ENCODE measurements at regions not wholly inside any gene's neighbourhood (a gene's known extent, or its start where the extent isn't known, plus 50 kb on each side); places are given as distances from the start of the nearest gene placed in this dataset.

GRCh38 chr6:14276071-14276470 lies 158.5 kb downstream of the CD83 start:
- DNase-seq = no peak

DNA sequence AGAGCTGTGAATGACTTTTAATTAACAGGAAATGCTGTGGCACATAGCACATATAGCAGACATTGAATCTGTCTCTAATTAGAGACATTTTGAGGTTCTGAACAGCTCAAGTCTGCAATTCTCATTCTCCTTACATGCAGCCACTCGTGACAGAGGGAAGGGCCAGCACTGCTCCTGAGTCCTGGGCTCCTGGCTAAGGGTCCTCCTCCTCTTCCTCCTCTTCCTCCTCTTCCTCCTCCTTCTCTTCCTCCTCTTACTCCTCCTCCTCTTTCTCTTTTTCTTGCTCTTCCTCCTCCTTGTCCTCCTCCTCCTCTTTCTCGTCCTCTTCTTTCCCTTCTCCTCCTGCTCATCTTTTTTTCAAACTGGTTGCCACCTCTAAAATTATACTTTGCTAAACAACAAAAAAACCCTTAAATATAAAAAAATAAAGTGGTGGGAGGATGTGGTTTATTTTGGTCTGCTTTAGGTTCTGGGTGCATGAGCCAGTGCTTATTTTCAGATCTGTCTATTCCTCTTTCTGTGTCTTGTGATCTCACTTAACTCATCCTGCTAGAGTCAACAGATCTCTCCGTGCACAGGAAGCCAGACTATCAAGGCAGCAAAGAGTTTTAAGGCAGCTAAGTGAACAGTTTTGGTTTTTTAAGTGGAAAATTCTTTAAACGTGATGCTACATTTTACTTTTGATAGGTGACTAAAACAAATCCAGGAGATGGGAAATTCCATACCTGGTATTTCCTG lies 159.3 kb downstream of the CD83 start:
- peak; percentile 62 for DNase-seq

DNA sequence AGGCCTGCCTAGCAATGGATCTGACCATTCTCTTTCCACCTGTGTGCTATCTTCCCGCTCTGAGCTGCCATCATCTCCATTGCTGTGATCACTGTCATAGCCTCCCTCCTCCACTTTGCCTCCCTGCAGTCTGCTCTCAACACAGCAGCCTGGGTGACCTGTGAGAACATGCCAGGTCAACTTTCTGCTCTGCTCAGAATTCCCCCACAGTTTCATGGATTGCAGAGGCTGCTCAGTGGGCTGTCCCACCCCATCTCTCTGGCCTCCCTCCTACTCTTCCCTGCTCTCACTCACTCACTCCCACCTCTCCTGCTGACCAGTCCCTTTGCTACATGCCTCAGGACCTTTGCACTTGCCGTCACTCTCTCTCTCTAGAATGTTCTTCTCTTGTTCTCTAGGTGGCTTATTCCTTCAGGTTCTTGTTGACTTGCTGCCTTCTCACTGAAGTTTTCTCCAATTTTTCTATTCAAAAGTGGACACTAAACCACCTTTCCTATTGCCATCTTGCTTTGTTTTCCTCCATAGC lies 159.9 kb downstream of the CD83 start:
- DNase-seq = no peak

- no peak for DNase-seq
Observed at GRCh38 chr6:14278006-14278405, 160.4 kb downstream of the CD83 start.

DNA sequence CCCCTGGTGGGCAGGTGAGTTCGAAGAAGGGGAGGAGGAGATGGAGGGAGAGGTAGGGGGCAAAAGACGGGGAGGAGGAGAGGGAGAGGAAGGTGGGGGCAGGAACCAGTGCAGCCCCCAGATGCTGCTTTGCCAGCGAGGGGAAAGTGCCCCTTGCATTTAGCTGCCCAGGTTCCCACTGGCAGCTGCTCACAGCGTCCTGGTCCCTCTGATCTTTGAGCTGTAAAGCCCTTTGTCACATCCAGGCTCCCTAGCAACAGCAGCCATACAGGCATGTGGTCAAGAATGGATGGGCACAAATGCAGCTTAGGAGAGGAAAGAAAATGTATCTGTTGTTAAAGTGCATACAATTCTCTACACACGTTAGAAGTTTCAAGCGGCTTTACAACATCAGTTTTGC lies 160.9 kb downstream of the CD83 start:
- DNase-seq = no peak

DNA sequence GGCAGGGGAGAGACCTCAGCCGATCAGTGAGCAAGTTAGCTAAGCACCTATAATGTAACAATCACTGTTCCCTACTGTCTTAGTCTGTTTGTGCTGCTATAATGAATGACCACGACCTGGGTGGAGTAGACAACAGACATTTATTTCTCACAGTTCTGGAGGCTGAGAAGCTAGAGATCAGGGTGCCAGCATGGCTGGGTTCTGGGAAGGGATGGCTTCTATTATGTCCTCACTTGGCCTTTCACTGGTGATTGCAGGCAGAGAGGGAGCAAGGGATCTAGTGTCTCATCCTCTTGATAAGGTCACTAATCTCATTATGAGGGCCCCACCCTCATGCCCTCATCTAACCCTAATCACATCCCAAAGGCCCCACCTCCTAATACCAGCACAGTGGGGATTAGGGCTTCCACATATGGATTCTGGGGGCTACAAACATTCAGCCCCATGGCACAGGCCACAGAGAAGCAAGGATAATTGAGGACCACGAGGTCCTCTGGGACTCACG lies 162.5 kb downstream of the CD83 start:
- no peak for DNase-seq

GRCh38 chr6:14280766-14281293 lies 163.3 kb downstream of the CD83 start:
- DNase-seq = no peak

- no peak for DNase-seq
Observed at GRCh38 chr6:14281811-14282660, 164.5 kb downstream of the CD83 start.

DNA sequence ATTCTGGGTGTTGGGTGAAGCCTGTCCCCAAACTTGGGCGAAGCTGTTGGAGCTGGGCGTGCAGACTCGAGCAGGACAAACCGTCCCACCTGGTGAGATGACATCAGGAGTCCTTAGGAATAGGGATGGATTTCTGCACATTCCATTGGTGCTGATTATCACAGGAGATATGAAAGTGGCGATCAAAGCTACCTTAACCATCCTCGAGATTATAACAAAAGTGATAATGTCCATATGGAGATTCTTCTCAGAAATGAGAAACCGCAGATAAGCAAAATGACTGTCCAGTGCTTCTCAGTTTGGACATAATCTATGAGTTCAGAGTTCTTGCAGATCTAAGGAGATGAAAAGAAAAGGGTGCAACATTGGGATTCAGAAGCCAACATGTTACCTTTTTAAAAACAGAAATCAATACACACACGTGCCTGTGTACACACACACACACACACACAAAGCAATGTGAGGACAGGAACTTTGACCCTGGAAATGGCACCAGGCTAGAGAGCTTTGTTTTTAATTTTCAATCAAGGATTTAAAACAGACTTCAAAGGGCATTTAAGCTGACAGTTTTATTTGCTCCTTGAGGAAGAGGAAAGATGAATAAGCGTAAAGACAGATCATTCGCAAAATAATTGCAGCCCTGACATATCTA lies 165.4 kb downstream of the CD83 start:
- DNase-seq = no peak

GRCh38 chr6:14283600-14284235 lies 166.1 kb downstream of the CD83 start:
- DNase-seq = no peak

DNA sequence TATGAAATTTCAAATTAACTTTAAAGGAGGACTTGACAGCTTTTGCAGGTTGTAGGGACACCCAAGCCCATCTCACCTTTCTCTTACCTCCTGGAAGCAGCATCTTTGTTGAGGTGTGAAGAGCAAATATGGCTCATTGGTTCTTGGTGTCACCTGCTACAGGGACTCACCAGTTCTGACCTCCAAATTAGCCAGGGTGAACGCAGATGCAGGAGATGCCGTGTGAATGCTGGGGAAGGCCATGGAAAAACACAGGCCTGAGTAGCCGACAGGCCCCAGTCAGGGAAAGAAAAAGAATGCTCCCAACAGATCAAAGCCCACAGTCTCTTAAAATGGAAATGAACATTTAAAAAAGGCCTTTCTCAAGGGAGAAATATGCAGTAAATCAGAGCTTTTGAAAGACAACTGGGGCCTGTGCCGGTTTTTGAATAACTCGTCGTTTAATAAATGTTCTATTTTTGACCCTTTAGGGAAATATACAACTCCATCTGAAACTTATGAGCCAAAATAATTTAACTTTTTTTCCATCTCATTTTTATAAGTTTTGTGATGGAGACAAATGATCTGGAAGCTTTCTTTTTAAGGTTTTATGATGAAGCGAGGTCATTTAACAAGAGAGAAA lies 167.5 kb downstream of the CD83 start:
- DNase-seq = no peak

- DNase-seq = no peak
Observed at GRCh38 chr6:14286144-14286543, 168.6 kb downstream of the CD83 start.

GRCh38 chr6:14286634-14287428 lies 169.3 kb downstream of the CD83 start:
- no peak for DNase-seq

DNA sequence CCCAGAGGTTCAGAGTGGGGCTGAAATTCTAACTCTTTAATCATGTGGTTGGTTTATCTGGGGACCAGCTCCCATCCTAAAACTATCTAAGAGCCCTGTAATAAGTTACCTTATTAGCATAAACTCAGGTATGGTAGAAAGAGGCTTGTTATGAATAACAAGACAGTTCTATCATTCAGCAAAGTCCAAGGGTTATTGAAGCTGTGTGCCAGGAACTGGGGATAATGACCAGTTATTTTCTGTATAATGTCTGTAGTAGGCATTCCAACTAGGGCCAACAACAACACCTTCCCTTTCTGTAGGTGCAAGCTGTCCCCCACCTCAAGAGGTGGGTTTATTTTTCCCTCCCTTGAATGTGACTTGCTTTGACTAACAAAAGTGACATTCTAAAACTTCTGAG lies 170.1 kb downstream of the CD83 start:
- DNase-seq = no peak

GRCh38 chr6:14288910-14289309 lies 171.3 kb downstream of the CD83 start:
- DNase-seq = no peak

- DNase-seq = no peak
Observed at GRCh38 chr6:14290041-14290771, 172.6 kb downstream of the CD83 start.

DNA sequence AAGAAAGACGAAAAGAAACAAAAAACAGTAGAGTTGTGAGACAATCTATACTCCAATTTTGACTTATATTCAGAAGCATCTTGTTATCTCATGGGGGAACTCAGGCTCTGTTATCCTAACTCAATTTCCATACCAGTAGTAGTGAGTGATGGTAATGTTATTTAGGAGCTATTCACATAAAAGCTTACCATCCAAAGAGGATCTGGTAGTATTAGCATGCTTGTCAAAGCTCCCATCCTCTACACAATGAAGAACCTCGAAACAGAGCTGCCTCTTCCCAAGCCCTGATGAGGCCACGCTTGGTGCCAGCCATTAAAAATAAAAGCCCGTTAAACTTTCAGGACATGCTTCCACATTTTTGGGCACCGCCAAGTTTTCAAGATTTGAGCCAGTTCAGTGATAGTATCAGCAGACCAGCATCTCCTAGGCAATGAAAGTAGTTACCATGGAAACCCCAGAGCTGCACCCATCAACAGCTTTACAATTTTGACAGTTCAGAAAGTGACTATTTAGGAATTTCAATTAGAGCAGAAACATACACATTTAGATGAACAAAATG lies 173.3 kb downstream of the CD83 start:
- DNase-seq = no peak

GRCh38 chr6:14291331-14291730 lies 173.8 kb downstream of the CD83 start:
- DNase-seq = no peak

DNA sequence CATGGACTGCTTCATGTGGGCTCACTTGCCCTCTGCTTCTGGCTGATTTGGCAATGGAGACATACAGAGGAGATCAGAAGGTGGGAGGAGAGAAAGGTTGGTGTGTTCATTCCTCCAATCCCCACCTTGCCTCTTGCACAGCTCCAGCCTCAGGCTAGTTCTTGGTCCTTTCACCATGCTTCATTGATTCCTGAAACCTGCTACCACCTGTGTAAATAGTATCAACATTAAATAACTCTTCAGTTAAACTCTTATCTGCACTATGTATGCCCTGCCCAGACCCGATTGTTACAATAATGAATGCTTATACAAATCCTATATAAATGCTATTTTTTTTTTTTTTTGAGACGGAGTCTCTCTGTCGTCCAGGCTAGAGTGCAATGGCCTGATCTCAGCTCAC lies 174.5 kb downstream of the CD83 start:
- no peak for DNase-seq

GRCh38 chr6:14294270-14294951 lies 176.8 kb downstream of the CD83 start:
- no peak for DNase-seq
